ENCODE measurements at regions not wholly inside any gene's neighbourhood (a gene's known extent, or its start where the extent isn't known, plus 50 kb on each side); places are given as distances from the start of the nearest gene placed in this dataset.

DNA sequence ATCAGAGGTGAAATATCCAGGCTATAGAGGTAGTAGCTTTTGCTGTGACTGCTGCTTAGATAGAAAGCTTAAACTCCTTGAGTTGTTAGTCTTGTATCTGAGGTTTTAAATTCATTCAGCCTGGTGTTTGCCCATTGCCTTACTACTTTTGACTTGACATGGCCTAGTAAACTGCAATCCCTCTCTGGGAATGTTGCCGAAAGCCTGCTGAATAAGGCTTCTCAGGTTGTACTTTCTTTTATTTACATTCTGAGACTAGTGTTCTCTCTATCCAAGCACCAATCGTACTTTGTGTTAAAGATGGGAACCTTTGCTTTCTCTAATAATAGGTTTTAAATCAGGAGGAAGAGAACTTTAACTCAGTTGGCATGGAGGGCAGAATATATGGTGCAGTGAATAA is 357.6 kb upstream of the CWC22 start:
- no peak for DNase-seq

DNA sequence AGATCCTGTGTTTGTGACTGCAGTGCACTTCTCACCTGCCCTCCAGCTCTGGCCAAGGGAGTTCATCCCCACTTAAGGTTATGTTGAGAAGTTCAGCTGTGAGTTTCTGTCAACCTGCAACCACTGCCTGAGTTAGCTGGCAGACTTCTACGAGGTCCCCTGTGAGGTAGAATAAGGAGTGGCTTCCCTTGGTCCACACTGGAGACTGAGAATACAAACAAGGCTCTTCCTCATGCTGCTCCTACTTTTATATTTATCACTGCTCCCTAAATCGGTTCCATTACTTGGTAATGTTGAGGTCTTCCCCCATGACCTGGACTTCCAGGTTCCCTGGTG is 353.2 kb upstream of the CWC22 start:
- no peak for DNase-seq

DNA sequence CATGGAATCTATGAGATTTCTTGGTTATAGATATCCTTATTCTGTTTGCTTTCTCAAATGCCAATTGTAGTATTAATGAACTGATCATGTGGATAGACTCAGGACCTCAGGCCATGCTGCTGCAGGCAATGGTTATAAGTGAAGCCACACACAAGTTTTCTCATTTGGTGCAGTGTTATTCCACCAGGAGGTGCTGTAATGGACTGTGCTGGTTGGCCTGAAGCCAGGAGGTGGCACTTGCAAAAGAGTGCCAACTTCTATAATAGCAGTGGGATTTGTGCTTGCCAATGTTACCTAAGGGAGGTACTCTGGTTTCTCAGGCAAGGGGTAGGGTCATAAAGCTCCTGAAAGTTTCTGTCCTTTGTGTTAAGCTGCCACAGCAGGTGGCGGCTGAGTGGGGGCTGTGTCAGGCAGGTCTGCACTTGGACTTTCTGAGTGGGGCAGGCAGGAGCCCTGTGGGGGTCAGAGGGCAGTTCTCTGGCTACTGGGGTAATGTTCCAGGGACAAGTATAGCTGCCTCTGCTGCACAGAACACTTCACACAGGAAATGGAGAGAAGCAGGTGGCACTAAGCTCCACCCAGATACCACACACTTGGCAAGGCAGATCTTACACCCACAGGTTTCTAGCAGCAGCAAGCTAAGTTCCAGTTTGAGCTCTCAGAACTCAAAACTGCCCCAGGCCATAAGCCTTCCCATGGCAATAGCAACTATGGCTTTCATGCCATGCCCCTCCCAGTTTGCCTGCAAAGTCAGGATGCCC is 352.6 kb upstream of the CWC22 start:
- no peak for DNase-seq

DNA sequence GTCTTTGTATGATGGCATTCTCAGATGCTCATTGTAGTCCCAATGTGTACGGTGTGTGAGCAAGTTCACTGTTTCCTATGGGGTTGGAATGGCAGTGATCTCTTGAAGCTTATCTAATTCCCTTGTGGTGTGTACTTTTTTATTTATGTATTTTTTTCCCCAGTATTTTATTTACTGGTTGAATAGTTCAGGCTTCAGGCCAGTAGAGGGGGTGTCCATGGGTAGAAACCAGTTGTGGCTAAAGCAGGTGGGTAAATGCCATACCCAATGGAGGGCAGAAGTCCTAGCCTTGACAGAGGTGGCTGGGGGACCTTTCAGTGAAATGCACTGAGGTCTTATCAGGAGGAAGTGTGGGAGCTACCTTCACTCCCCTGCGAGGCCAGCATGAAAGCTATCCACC is 351.4 kb upstream of the CWC22 start:
- no peak for DNase-seq

DNA sequence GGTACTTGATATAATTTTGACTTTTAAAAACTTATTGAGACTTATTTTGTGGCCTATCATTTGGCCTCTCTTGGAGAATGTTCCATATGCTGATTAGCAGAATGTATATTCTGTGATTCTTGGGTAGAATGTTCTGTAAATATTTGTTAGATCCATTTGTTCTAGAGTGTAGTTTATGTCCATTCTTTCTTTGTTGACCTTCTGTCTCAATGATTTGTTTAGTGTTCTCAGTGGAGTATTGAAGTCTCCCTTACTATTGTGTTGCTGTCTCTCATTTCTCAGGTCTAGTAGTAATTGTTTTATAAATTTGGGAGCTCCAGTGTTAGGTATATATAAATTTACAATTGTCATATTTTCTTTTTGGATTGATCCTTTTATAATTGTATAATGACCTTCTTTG is 349.6 kb upstream of the CWC22 start:
- DNase-seq, result no peak

DNA sequence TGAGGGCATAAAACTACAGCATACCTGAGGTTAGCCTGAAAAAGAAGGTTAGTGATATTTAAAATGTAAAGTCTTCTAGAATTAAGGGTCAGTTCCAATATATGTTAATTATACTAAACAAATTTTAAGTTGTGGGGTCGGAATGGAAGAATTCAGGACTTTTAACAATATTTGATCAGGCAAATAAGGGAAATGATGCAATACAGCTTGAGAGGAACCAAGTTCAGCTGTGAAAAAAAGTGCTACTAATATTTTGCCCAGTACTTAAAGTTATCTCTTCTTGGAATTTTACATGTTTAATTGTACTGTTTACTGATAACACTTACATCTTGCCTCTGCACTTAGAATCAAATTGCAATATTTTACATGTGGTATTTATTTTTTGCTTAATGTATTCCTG is 345.5 kb upstream of the CWC22 start:
- DNase-seq, result no peak

DNA sequence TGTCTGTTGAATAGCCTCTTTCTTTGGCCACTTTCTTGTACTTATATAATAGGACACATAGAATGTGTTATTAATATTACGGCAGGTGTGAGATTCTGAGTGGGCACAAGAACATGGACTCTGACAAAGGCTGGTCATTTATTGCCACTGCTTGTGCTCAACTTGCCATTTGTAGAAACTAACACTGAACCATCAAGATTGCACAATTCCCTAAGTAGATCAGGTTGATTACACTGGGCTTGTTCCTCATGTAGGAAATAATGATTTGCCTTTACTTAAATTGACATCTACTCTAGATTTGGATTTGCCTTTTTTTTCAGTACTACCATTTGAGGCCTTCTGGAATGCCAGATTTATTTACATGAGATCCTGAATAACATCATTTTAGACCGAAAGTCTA is 342.7 kb upstream of the CWC22 start:
- DNase-seq, result no peak

DNA sequence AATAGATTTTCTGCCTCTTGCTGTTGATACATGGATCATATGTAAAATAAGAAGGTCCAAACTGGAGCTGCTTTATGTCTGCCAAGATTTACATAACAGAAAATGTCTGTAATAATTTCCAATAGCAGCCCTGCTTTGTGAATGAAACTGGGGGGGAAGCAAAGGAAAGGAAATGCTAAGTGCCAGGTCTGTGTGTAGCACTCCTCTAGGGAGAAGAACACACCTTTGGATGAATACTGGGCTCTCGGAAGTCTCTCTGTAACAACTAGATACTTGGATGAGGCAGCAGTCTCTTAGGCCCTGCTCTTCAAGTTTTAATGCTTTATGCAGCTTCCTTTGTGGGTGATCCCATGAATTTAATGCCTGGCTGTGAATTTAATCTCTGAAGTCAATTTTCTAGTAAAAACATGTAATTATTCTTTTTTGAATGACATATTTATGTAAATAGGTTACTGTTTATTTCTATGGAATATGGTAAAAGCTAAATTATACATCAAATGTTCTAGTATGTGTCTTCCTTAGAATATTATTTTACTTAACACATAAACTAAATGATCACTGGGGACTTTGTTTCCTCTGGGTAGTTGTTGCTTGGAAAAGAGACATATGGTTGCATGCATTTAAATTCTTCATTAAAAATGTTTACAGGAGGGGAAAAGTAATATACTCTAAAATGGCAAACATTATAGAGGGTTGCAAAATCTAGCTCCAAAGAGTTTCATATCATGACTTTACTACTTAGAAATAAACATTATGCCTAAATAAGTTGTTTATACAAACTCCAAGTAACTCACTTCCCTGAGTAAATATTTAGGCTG is 336.6 kb upstream of the CWC22 start:
- DNase-seq, result no peak

DNA sequence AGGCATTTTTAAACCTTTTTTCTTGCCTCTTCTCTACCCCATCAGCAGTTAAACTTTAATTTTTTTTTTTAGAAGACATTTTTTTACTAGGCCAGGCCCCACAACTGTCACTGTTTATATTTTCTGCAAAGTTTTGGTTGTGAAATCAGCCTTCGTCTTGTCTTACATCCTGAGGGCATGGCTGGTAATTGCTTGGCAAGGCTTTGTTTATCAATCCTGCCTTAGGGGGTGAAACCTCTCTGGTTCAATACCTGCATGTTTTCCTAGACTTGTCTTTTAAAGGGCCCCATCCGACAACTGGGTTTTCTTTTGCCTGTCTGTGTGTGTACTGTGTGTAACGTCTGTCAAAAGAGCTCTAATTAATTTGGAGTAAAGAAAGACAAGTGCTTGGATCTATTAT is 330.0 kb upstream of the CWC22 start:
- no peak for DNase-seq

DNA sequence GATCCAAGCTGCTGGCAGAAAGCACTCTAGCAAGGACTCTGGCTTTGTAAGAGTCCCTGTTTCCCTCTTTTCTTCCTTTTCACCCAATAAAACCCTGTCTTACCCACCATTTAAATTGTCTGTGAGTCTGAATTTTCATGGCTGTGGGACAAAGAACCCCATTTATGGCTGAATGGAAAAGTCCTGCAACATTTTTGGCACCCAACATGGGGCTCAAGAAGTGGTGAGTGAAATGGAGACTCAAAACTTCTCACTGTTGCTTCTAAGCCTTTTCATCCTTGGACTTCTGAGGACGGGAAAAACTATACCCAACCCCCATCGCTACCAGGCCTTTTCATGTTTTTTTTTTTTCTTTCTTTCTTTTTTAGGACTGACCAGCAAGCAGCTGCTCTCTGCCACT is 329.5 kb upstream of the CWC22 start:
- no peak for DNase-seq

DNA sequence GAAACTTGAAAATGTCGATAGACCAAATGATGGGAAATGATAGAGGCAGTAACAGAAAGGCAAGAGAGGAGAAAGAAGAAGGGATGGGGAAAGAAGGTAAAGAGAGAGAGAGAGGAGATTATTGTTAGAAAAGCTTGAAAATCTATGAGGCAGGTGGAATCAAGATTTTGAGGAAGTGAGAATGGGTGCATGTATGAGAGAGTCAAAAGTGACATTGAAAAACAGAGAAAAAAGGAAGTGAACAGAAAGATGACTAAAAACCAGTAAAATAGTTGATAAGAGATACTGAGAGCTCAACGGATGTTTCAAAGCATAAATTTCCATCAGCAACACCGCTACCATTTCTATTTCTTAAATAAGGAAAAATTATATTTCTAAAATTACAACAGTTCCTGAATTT is 327.4 kb upstream of the CWC22 start:
- DNase-seq, result no peak

DNA sequence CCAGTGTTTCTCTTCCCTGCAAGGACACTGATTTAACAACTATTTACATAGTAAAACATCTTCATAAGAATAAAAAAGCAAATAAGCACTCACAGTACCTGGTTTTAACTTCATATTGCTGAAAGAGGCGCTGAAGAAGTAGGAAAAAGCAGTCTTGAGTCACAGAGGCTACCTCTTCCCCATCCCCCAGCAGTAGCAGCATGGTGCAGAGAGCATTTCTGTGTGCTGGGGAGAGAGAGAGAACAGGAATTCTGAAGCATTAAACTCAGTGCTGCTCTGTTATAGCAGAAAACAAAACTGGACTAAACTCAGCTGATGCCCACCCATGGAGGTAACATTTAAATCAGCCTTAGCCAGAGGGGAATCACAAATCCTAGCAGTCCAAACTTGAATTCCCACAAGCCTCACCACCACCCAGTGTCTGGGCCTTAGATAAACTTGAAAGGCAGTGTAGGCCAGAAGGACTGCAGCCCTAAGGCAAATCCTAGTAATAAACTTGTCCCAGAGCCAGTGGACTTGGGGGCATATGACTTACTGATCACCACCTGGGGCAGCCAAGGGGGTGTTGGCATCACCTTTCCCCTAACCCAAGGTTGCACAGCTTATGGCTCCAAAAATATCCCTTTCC is 321.8 kb upstream of the CWC22 start:
- DNase-seq, result no peak

DNA sequence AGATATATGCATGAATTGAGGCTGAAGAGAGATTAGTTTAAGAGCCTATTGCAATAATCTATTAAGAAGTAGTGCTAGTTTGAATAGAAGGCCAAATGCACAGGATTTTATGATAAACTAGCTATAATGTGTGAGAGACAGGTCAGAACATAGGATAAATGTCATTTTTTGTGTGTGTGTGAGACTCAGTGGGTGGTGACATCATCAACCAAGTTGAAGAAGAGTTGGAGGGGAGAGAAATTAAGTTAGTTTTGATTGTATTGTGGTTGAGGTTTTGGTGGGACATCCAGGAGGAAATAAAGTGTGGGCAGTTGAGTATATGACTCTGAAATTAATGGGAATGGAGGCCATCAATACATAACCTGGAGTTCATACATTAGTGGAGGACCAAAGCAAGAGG is 320.1 kb upstream of the CWC22 start:
- no peak for DNase-seq

DNA sequence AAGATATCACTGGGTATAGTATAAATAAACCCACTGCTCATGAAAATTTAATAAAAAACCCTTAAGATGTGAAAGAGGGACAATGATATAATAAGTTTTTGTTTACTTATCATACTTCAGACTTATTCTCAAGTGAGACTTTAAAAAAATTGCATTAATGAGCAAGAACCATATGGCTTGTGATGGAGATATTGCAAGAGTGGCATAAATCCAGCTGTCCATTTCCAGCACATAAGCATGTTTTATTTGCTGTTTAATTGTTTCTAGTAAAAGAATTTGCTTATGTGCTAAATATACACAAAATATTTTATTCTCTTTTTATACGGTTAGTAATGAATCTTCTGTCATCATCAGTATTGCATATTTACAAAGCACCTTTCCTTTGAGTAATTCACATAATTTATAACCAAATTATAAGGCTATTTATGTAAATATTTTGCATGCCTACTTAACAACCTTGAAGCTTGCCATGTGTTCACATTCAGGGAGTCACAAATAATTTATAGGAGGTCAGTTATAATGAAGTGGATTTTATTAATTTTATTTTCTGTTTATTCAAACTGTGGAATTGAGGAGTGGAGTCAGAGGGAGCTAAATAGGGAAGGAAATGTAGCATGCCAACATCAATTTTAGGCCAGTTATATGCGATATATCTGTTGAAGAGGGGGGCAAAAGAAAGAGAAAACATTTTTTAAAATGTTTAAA is 318.5 kb upstream of the CWC22 start:
- no peak for DNase-seq

DNA sequence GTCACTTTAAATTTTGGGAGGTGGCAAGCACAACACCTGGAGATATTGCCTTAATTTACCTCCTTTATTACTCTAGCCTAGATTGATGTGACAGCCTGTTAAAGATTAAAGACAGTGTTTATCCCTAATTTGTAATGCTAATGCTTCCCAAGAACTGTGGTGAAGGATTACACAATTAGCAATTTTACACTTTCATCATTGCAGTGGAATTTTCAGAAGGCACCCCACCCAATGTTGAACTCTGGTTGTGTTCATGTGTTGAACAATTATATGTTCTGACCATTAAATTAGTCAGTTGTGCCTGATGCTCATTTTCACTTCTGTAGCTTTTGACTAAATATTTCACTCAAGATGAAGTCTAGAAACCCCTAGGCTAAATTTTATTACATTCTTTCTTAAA is 317.1 kb upstream of the CWC22 start:
- DNase-seq, result no peak

DNA sequence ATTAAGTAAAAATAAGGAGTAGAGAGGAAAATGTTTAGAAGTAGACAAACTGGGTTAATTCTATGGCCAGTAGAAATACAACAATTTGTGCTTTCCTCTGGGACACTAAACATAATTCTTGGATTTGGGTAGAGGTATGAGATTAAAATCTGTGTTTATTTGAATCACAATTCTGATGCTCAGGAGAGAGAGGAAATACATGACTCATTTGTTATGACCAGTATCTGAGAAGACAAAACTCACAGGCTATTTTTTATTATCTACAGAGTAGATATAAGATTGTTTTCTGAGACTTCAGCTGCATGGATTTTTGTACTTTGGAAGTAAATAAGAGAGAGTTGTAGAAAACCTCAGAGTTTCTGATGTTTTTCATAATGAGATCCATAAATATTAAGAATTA is 315.7 kb upstream of the CWC22 start:
- DNase-seq, result no peak

DNA sequence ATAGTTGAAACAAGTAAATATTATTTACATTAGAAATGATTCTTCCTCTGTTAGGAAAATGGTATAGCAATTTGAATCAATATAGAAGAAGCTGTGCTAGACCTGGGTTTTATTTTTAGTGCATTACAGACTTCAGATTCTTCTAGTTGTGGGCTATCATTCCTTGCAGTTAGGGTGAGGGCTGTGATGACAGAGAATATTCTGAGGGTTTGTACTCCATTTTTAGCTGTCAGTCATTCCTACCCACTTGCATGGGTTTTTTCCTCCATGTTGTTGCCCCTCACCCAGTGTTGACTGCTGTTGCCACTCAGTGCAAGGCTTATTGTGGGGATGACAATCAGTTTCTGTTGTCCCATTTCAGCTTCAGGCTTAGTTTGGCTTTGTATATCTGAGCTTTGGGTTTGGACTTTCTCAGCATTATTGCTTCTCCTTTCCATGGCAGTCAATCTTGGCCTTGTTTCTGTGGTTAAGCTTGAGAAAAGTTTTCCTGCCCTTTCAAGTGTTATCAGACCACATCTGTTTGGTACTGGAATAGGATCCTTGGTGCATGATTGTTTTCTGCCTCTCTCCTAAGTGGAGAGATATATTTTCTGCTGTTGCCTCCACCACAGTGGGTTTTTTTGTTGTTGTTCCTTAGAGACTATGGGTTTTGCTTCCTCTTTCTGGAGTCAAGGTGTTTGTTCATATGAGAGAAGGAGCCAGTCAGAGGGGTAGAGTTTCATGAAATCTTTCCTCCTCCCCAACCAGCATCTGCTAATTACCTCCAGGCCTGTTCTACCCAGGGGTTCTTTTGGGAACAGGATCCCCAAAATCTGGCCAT is 312.7 kb upstream of the CWC22 start:
- DNase-seq, result no peak

DNA sequence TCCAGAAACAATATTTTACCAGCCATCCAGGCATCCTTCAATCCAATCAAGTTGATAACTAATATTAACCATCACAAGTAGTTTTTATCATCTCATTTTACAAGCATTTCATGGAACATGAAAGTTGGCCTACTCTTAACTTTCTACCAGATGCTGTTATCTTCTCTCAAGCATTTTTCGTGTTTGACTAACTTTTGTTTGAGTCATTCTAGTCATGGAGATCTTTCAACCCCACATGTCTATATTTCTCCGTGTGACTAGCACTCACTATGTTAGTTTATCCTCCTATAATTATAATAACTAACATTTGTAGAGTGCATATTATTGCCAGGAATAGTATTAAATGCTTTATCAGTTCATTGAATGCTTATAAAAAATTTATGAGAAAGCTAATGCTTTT is 307.0 kb upstream of the CWC22 start:
- DNase-seq, result no peak

DNA sequence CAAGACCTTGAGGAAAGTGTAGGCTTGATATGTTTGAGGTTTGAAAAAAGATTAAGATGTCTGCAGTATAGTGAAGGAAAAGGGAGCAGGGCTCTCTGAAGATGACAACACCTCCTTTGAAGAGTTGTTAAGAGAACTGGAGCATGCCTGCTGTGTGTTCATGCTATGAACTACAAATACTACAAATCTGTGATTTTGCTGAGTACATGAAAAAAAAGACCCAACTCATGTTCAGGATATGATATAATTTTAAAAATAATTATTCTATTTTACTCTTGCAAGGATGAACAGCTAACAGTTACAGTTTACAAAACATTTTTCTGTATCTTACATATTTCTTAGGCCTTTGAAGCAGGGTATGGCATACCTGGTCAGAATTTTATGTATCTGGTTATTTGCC is 305.4 kb upstream of the CWC22 start:
- no peak for DNase-seq

DNA sequence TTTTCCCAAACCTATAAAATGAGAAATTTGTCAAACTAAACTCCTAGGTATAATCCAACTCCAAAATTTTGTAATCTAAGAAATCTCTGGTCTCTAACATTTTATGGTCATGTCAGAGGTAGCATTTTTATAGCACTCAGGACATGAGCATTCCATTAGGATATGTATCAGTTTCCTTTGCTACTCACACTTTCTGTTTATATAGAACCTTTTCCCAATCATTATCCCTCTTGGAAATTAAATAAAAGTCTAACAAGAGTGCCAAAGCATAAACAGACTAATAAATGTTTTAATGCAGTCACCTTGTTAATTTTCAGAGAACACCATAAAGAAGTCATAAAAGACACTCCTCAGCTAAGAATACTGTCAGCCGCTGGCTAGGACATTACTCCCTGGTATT is 300.0 kb upstream of the CWC22 start:
- DNase-seq, result no peak

DNA sequence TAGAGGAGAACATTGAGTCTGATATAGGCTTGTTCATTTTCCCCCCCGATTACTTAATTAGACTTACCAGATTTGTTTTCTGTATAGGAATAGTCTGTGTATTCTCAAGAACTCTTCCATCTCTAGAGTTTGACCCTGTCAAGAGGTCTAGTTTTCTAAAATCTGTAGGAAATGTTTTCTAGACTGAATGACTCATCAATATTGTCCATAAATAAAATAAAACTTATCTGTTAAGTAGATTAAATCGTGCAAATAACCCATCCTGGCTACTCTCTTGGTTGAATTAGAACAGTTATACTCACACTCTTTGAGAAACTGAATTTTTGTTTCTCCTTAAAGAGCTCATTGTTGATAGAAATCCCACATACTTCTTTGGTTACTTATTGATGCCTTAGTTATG is 299.2 kb upstream of the CWC22 start:
- no peak for DNase-seq

All from skin of body (tissue), 1 donor.